Hindlimb muscle (tissue), 1 donor: ENCODE measurements at regions not wholly inside any gene's neighbourhood (a gene's known extent, or its start where the extent isn't known, plus 50 kb on each side); places are given as distances from the start of the nearest gene placed in this dataset.
A peak's percentile ranks its signal among the peaks of the same experiment; 100 is the strongest.

Experiments used
- DNase-seq: peaks from one replicate; pipeline ENCODE4 v3.0.0-alpha.2; 2013

DNA sequence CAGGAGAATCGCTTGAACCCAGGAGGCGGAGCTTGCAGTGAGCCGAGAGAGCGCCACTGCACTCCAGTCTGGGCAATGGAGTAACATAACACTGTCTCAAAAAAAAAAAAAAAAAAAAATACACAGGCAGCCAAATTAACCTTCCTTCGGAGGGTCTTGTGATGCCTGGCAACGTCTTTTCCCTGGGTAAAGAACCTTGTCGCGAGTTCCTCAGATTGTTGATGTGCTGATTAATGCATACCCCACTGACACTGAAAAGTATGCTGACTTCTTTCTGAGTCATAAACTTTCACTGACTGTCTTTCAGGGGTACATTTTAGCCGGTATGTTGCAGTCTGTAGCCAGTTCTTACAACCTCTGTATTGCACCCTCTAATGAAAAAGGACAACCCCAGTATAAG, 95.1 kb upstream of the SOD1 start:
- no peak for DNase-seq

DNA sequence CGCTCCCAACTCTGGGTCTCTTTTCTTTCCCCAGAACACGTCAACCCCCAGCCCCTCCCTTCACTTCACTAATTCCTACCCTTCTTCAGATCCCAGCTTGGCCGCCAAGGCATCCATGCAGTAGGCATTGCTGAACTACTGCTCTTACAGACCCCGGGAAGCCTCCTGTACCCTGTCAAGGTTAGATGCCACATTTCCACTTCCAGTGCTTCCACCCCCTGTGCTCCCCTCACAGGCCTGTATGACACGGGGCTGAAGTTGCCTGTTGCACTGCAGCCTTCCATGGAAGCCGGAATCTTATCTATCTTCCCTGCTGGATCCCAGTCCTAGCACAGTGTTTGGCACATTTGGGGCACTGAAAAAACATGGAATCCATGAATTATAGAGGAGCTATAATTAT, 99.0 kb upstream of the SOD1 start:
- no peak for DNase-seq

DNA sequence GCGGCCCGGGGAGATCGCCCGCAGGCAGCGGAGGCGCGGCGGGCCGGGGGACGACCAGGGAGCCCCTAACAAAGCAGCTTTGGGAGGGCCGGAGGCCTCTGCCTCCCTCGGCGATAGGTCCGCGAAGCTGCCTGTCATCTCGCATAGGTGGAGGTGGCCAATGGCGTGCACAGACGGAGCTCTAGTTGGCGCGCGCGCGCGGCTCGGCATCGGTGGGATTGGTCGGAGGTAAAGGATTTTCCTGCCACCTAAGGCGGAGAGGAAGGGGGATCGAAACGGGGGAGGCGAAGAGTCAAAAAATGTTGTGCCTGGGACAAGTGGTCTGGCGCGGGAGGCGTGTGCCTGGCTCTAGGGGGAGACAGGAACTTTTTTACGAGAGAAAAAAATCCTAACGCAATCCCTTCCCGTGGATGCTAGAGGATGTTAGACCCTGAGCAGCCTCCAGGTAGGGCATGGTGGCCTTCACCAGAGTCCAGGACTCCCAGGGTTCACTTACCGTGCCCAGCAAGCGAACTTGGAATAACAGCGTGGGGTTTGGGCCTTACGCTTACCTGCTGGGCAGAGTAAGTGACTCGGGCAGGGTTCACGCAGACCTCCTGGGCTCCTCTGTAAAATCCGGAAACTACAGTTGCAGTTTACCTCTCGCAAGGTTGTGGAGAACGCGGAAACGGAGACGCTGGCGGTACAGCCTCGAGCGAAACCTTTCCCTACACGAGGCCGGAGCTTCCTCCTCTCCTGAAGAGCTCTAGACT, 99.9 kb upstream of the SOD1 start:
- peak; percentile 97 for DNase-seq

DNA sequence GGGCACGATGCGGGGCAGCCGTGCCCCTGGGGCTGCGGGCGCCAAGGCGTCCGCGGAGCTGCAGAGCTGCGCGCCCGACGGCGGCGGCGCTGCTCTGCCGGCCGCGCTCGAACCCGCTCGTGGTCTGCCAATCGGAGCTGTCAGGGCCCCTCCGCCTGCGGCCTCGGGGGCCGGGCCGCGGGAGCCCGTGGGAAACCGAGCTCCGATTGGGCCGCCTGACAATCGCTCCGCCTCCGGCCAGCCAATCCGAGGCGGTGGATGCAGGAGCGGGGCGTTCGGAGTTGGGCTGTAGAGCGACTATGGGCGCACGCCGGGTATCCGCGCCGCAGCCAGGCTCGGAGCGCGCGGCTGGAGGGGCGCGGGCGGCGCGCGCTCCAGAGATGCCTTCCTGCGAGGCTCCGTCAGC, 100.5 kb upstream of the SOD1 start:
- peak; percentile 97 for DNase-seq

DNA sequence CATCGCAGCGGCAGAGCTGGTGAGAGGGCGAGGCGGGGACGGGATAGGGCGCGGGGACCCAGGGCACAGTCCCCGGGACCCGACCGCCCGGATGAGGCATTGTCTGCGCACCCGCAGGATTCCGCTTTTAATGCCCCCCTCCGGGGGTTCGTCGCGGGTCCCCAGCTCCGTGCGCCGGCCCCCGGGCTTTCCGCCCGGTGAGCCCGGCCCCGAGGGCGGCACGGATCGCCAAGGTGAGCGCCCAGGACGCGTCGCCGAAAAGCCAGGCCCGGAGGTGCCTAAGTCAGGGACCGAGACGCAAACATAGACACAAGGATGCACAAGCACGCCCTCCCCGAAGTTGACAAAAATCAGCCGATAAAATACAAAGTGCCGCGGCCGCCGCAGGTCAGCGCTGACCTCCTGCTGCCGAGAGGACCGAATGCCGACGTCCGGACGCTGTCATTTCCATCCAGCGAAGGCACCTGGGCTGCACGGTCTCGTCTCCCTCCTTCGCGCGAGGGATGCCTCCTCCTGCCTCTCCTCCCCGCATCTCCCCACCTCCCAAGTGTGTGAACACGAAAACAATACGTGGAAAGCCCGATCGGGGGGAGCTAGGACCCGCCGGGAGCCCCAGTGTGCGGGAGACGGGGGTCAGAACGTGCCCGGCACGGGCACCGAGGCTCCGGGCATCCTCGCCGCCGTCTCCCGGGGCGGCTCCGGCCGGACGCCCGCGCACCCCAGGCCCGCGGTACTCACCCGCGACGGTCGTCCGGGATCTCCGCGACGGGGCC, 101.1 kb upstream of the SOD1 start:
- no peak for DNase-seq

DNA sequence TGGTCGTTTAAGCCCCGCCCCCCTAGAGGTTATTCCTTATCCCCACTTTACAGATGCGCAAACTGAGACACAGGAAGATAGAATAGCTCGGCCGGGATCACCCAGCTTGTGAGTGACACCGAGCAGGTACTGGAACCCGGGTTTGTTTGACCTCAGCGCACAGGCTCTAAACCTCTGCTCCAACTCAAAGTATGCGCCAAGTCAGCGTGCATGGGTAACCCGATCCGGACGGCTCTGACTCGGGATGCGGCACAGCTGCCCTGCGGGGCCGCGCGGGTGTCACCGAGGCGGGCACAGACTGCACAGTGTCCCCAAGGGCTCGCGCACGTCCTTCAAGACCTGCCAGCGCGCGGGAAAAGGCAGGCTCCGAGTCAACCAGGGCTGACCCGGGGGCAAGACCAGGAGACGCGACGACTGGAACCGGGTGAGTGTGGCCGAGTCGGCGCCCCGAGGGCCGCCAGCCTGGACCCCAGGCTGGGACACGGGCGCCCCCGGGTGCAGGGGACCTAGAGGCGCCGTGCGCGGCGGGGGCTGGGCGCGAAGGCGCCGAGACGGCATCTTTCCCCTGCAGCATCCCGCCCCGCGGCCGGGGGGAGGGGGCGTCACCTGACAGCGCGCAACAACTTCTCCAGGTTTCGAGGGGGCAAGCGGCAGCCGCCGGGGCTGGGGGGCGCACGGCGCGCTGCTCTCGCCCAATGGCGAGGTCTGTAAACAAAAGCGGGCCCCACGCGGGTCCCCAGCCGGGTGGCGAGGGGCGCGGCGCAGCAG, 101.9 kb upstream of the SOD1 start:
- DNase-seq, result no peak

DNA sequence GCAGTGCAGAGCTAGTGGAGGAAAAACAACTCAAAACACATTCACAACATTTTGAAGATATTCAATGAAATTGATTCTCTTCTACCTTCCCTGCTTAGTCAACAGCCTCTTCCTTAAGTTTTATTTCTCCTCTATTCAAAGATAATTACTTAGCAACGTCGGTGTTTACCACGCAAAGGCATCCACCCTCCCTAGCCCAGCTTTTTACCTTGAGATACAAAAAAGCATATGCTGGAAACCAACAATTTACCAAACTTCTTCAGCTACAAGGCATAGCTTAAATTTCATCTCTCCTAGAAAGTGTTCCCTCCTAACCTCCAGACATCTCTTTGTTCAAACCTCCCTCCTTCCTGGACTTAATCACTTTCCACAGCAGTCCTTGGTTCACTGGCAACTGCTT, 102.8 kb upstream of the SOD1 start:
- no peak for DNase-seq

DNA sequence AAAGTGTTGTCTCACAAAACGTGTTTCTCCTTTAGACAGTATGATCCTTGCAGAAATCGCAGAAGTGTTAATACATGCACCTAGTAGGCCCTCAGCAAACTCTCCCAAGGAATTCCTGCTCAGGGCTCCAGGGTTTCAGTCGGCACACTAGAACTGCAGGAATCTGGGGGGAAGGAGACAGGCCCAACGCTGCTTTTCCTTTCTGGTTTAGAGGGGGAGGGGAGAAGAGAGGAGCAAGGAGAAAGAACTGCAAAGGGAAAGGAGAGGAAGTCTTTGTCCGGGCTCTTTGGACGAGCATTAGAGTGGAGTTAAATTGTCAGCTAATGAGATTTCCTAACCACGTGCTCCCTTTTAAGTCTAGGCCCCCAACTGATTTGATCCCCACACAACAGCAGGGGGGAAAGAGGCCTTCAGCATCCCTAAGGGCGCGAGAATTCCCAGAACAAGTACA, 103.7 kb upstream of the SOD1 start:
- no peak for DNase-seq

DNA sequence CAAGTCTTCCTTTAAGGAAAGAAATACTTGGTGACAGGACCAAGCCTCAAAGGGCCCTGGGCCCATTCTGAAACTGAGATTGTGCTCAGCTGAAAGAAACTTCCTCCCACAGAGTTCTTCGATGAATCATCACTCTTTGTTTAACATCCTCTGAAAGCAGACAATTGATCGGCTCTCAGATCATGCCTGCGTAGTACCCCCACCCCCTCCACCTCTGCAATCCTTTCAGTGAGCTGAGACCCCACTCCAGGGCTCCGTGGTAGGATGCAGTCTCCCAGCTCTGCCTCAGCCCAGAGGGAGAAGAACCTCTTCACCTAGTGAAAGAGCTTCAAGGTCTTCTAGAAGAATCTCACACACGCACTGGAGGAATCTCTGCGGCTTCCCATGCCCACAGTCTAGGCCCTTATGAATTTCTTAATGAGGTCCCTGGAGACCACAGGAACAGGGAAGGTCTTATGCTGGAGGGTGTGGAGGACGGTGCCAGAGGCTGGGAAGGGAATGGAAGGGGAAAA, 104.9 kb upstream of the SOD1 start:
- no peak for DNase-seq

DNA sequence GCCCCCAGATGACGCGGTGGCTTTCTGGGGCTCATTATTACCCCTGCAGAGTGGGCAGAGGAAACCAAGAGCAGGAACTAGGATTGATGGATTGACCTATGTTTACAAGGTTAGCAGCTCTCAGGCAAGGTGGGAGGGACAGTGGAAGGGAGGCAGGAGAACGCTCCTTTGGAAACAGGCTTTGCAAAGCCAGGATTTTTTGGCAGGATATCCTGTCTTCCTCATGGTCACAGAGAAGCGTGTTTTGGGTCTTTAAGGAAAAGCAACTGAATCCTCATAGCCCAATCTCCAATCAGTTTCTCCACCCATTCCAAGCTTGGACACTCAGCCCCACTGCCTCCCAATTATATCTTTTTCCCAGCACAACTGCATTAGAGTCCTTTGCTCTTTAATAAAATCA, 105.6 kb upstream of the SOD1 start:
- DNase-seq, result no peak

DNA sequence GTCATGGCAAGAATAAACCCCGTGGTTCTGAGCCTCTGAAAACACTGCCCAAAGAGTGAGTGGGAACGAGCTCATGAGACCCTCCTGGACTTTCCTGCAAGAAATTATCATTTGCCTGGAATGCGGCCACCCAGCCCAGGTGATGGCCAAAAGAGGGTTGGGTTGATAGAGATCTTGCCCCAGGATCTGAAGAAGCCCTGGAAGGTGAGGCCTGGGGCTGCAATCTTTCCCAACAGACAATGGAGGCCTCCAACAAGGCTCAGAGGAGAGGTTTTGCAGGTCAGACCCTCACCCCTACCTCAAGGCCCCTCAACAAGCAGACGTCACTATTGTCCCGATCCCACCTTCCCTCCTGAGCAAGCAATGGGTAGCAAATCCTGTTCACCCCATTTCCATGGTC, 106.0 kb upstream of the SOD1 start:
- no peak for DNase-seq

DNA sequence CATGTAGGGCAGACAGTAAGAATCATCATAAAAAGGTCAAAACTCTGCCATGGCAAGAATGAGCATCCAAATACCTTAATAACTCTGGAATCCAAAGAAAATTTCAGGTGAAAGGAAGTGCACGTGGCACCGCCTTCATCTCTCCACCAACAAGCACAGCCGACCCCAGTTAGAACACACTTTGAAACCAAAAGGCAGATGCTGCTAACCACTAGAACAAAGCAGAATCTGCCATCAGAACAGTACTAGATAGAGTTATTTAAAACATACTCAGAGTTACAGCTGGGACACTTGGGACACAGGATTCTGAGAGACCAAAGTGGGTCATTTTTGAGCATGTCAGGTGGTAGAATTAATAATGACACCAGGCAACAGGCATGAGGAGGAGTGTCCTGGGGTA, 106.7 kb upstream of the SOD1 start:
- DNase-seq, result no peak

DNA sequence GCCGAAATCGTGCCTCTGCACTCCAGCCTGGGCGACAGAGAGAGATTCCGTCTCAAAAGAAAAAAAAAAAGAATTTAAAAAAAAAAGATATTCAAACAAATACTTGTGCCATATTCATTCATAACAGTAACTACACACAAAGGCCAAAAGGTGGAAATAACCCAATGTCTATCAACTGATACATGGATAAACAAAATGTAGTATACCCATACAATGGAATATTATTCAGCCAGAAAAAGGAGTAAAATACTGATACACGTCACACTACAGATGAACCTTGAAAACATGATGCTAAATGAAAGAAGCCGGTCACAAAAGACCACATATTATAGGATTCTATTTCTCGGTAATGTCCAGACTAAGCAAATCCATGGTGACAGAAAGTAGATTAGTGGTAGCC, 109.4 kb upstream of the SOD1 start:
- no peak for DNase-seq

DNA sequence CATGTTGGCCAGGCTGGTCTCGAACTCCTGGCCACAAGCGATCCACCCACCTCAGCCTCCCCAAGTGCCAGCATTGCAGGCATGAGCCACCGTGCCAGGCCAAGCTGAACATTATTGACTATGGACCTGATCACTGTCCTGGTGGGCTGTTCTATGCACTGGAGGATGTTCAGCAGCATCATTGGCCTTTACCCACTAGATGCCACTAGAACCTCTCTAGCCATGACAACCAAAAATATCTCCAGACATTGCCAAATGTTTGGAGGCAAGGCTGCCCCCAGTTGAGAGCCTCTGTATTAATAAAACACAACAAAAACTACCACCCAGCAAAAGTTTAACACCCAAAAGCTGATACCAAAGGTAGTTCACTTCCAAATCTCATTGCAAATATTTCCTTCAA, 110.8 kb upstream of the SOD1 start:
- DNase-seq, result no peak

DNA sequence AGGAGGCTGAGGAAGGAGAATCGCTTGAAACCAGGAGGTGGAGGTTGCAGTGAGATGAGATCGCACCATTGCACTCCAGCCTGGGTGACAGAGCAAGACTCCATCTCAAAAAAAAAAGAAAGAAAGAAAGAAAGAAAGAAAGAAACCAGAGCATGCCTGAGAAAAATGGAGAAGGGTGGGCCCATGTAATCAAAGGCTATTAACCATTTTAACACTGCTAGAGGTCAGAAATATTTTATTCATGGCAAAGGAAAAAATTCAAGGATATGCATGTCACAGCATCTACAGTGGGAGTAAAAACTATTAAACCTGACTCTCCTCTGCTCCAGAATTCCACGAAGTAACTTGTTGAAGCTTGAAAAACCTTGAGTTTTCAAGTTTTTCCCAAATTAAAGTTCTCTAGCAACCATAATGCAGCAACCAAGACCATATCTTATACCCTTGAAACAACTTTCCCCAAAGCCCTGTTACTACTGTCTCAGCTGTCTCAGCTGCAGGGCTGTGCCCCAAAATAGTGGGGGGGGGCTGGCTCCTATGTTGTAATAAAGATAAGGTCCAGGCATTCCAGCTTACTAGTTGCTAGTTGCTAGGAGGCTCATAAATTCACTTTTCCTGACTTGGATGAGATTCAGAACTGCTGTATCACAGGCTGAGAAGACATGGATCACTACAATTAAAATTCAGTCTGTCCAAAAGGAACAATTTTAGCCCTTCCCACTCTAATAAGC, 112.9 kb upstream of the SOD1 start:
- DNase-seq, result no peak

DNA sequence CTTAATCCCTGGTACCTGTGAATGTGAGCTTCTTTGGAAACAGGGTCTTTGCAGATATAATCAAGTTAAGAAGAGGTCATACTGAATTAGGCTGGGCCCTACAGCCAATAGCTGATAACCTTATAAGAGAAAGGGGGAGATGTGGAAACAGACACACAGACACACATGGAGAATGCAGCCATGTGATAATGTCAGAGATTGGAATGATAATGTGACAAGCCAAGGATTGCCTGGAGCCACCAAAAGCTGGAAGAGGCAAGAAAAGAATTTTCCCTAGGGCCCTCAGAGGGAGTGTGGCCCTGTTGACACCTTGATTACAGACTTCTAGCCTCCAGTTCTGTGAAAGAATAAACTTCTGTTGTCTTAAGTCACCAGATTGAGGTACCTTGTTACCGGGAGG, 114.5 kb upstream of the SOD1 start:
- no peak for DNase-seq

DNA sequence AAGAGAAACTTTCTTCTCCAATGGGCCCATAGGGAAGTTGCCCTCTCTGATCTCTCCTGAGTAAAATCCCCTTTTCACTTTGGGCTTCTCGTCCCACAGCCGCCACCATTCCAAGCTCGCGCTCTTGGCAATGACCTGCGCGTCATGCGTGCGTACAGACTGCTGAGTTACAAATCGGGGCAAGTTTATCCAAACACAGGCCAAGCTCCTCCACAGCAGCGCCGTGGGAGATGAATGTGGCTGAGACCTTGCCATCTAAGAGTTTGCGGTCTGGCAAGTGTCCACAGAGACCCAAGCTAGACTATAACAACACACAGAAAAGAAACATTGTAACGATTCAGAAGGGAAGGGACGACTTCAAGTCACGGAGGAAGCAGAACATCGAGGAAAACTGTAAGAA, 116.3 kb upstream of the SOD1 start:
- DNase-seq, result no peak

DNA sequence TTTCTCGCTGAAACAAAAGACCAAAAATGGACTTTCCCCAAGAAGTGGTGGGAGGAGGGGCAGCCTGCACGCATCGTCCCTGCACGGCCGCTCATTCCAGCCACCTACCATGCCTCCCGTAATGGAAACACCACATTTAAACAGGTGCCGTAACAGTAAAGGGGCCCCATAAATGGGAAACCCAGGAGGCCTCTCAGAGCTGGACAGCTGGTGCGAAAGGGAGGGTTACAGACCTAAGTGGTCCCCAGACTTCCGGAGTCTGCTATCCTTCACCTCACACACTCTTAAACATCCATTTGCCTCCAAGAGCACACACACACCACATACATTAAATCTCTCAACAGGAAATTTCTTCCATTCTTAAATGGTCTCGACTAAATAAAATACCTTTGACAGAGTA, 120.7 kb upstream of the SOD1 start:
- peak; percentile 38 for DNase-seq

DNA sequence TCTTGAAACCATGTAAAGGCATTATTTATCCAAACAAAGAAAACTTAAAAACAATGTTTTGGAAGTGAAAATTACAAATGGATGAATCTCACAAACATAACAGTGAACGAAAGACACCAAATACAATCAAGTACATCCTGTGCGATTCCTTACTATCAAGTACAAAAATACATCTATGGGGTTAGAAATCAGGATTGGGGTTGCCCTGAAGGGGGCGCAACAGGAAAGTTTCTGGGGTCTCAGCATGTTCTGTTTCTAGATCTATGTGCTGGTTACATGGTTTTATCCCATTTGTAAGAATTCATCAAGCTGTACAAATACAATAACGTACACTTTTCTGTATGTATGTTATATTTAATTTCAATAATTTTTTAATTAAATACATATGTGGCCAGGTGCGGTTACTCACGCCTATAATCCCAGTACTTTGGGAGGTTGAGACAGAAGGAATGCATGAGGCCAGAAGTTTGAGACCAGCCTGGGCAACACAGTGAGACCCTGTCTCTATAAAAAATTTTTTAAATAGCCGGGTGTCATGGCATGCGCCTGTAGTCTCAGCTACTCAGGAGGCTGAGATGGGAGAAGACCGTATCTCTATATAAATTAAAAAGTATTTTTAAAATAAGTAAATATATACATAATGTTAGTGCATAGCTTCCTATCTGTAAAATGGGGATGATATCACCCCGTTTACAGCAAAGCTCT, 121.5 kb upstream of the SOD1 start:
- no peak for DNase-seq

DNA sequence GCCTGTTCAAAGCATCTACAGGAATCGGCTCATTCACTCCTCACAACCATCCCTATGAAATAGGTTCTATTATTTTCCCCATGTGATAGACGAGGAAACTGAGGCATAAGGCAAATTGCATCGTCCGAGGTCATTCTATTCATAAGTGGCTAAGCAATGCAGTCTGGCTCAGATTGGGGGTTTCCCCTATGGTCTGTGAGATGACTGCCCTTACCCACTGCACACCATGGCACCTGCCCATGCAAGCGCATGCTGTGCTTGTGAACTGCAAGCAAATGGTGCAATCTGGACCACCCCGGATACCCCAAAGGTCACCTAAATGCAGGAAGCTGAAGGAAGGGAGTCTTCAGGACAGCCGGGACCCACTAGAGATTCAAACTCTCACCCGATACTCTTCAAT, 123.4 kb upstream of the SOD1 start:
- no peak for DNase-seq

DNA sequence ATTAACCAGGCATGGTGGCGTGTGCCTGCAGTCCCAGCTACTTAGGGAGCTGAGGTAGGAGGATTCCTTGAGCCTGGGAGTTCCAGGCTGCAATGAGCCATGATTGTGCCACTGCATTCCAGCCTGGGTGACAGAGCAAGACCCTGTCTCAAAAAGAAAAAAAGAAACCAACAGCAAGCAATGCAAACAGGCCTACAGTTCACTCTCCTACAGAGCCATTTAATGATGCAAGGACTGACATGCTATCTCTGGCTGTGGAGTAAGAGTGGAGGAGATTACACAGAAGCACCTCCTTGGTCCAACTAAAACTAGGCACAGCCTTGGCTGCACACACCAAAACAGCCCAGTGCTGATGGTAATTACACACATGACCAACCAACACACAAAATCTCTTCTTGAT, 127.5 kb upstream of the SOD1 start:
- DNase-seq, result no peak
